GM12878 (cell line): ENCODE measurements at regions not wholly inside any gene's neighbourhood (a gene's known extent, or its start where the extent isn't known, plus 50 kb on each side); places are given as distances from the start of the nearest gene placed in this dataset.

Source experiments
- ATAC-seq: fragments of 200-7000 bp; cut with Tn5 transposase; 3 replicates; pipeline ENCODE4 v1.9.1; 2020; ENCODE audit warnings: mild to moderate bottlenecking, moderate library complexity
- BruUV-seq: library from RNA; stranded (reverse); fragments of 400-500 nt; replicated peaks from 2 replicates; lab custom pipeline; 2021; lab: Mats Ljungman, UMichigan
- CTCF ChIA-PET: fragments of 300-600 bp; sonication (Branson Sonifier 250); formaldehyde crosslinking; extraction: SDS; loops from one replicate; lab custom pipeline; 2021; ENCODE audit warnings: inconsistent platforms; lab: Yijun Ruan, JAX
- POLR2A ChIA-PET: fragments of 350-600 bp; formaldehyde crosslinking; extraction: SDS; loops from one replicate; lab custom pipeline; 2021; ENCODE audit warnings: inconsistent platforms; lab: Charles Lee
- RAD21 ChIA-PET: fragments of 300-600 bp; sonication (Branson Sonifier 250); formaldehyde crosslinking; loops from one replicate; lab custom pipeline; 2023; ENCODE audit warnings: antibody characterized with exemption; ENCODE audit not compliant: unreplicated experiment; lab: Charles Lee
- SMC1A ChIA-PET: fragments of 300-600 bp; sonication (Branson Sonifier 250); formaldehyde crosslinking; loops from one replicate; lab custom pipeline; 2023; ENCODE audit not compliant: unreplicated experiment, uncharacterized antibody; lab: Charles Lee
- DNase-seq: peaks from one replicate; pipeline ENCODE4 v3.0.0-alpha.2; 2011; ENCODE audit warnings: low read depth, low spot score
- FAIRE-seq: peaks from 3 replicates; lab custom pipeline; 2011; peaks lifted over from hg19 to GRCh38; lab: Jason Lieb, UNC
- H2AFZ ChIP-seq: 2 replicates; pipeline ENCODE4 v1.6.0; 2011; ENCODE audit warnings: low read depth, low read length, control low read depth; ENCODE audit not compliant: control insufficient read depth
- H3K27ac ChIP-seq: 2 replicates; pipeline ENCODE4 v1.5.1; 2011; ENCODE audit warnings: control low read depth; ENCODE audit not compliant: control insufficient read depth, insufficient read depth
- H3K27me3 ChIP-seq, 2 experiments: replicated peaks in 1 of 2; 2 replicates each; pipeline versions ENCODE4 v1.6.0 to v1.6.1; 2011; ENCODE audit warnings: low read length in 1 of 2; ENCODE audit not compliant: control insufficient read depth in 2 of 2, insufficient read depth in 2 of 2
- H3K36me3 ChIP-seq, 2 experiments: 2 replicates each; pipeline ENCODE4 v1.5.1; 2011; ENCODE audit warnings: low read length in 1 of 2; ENCODE audit not compliant: control insufficient read depth in 2 of 2, insufficient read depth in 2 of 2
- H3K4me1 ChIP-seq: 2 replicates; pipeline ENCODE4 v1.6.1; 2011; ENCODE audit warnings: mild to moderate bottlenecking, low read length, moderate library complexity, mixed read lengths; ENCODE audit not compliant: control insufficient read depth, insufficient read depth
- H3K4me2 ChIP-seq: 2 replicates; pipeline ENCODE4 v1.6.0; 2011; ENCODE audit warnings: control low read depth; ENCODE audit not compliant: control insufficient read depth, insufficient read depth
- H3K4me3 ChIP-seq: fragments of 200-600 bp; sonication (generic); 2 replicates; pipeline ENCODE4 v1.5.1; 2016
- H3K79me2 ChIP-seq: 2 replicates; pipeline ENCODE4 v1.6.0; 2011; ENCODE audit warnings: low read length; ENCODE audit not compliant: control insufficient read depth, insufficient read depth
- H3K9ac ChIP-seq: 2 replicates; pipeline ENCODE4 v1.8.0; 2011; ENCODE audit warnings: low read length, control low read depth, mixed read lengths; ENCODE audit not compliant: control insufficient read depth, insufficient read depth
- H3K9me3 ChIP-seq: replicated peaks from 3 replicates; pipeline ENCODE4 v1.5.1; 2011; ENCODE audit warnings: mild to moderate bottlenecking, low read length; ENCODE audit not compliant: control insufficient read depth, insufficient read depth
- H4K20me1 ChIP-seq: 2 replicates; pipeline ENCODE4 v1.6.0; 2011; ENCODE audit not compliant: control insufficient read depth, insufficient read depth
- CBX3 ChIP-seq: fragments of 200-600 bp; sonication (generic); IDR thresholded peaks from 2 replicates; pipeline ENCODE4 v1.6.1; 2016; ENCODE audit warnings: low read depth, borderline replicate concordance
- E4F1 ChIP-seq: fragments of 450-650 bp; IDR thresholded peaks from 2 replicates; pipeline ENCODE4 v1.6.1; 2018; ENCODE audit warnings: borderline replicate concordance, mild to moderate bottlenecking; ENCODE audit not compliant: partially characterized antibody
- FOXK2 ChIP-seq: fragments of 450-650 bp; IDR thresholded peaks from 2 replicates; pipeline ENCODE4 v1.6.1; 2017; ENCODE audit warnings: mild to moderate bottlenecking, moderate library complexity
- GATAD2B ChIP-seq: fragments of 450-650 bp; conservative IDR thresholded peaks from 2 replicates; pipeline ENCODE4 v1.6.1; 2017; ENCODE audit warnings: low read depth, mild to moderate bottlenecking, moderate library complexity
- HDGF ChIP-seq: fragments of 450-650 bp; IDR thresholded peaks from 2 replicates; pipeline ENCODE4 v1.6.1; 2016; ENCODE audit warnings: antibody characterized with exemption
- IKZF2 ChIP-seq, 2 experiments: fragments of 450-650 bp; IDR thresholded peaks; 2 replicates each; pipeline ENCODE4 v1.6.1; 2017; ENCODE audit warnings: mild to moderate bottlenecking in 2 of 2, moderate library complexity in 2 of 2
- JUNB ChIP-seq: IDR thresholded peaks from 2 replicates; pipeline ENCODE4 v1.6.1; 2016; ENCODE audit warnings: antibody characterized with exemption, mild to moderate bottlenecking
- KDM1A ChIP-seq: fragments of 200-600 bp; sonication (generic); IDR thresholded peaks from 2 replicates; pipeline ENCODE4 v1.6.1; 2016; ENCODE audit warnings: borderline replicate concordance
- RAD21 ChIP-seq: IDR thresholded peaks from 2 replicates; pipeline ENCODE4 v1.6.1; 2011; ENCODE audit warnings: mild to moderate bottlenecking, low read depth, low read length, moderate library complexity; ENCODE audit not compliant: insufficient read depth
- RCOR1 ChIP-seq: conservative IDR thresholded peaks from 2 replicates; pipeline ENCODE4 v1.6.1; 2012; ENCODE audit warnings: low read depth, low read length, improper control_type of control experiment
- RELB ChIP-seq: fragments of 450-650 bp; IDR thresholded peaks from 2 replicates; pipeline ENCODE4 v1.6.1; 2017; ENCODE audit warnings: low read depth, mild to moderate bottlenecking, moderate library complexity
- SREBF1 ChIP-seq: IDR thresholded peaks from 2 replicates; pipeline ENCODE4 v1.6.1; 2012; ENCODE audit warnings: mild to moderate bottlenecking, low read length
- TBL1XR1 ChIP-seq: IDR thresholded peaks from 2 replicates; pipeline ENCODE4 v1.6.1; 2012; ENCODE audit warnings: low read depth, low read length, improper control_type of control experiment
- WGBS: methylation state at CpG from one replicate; pipeline ENCODE4 v1.1.6; 2016; ENCODE audit warnings: low lambda C conversion rate; ENCODE audit not compliant: insufficient replicate concordance, insufficient coverage; ENCODE audit errors: missing lambda C conversion rate; 5-methylcytosine and 5-hydroxymethylcytosine counted together
- in situ Hi-C: fragments of 300-500 bp; cut with MboI; formaldehyde crosslinking; loops from 9 replicates; pipeline ENCODE4 v1.14.3; 2018; ENCODE audit warnings: mixed read lengths
- intact Hi-C: fragments of 100-400 bp; cut with micrococcal nuclease; formaldehyde crosslinking; loops from one replicate; pipeline ENCODE4 v1.14.2; 2022; ENCODE audit not compliant: unreplicated experiment
- TF ChIP-seq, protein P1 (sequence below): fragments of 150-350 bp; IDR thresholded peaks from 2 replicates; pipeline ENCODE4 v1.6.1; 2014; ENCODE audit warnings: mild to moderate bottlenecking, low read depth, low read length
- TF ChIP-seq, protein P2 (sequence below): IDR thresholded peaks from 2 replicates; pipeline ENCODE4 v1.6.1; 2012; ENCODE audit warnings: low read length, inconsistent platforms
- TF ChIP-seq, protein P3 (sequence below): fragments of 450-650 bp; conservative IDR thresholded peaks from 2 replicates; pipeline ENCODE4 v1.6.1; 2017; ENCODE audit warnings: mild to moderate bottlenecking, moderate library complexity

GRCh38 chr12:38484821-38485449, 168.4 kb downstream of the ALG10B start:
- Histone ChIP-seq H2AFZ (no peak overlapping the region), H3K9ac (no peak overlapping the region), H3K4me2 (no peak overlapping the region), H3K4me3 (no peak overlapping the region), H3K79me2 (no peaks in the 10 kb centered on the region), H3K4me1 (no peaks in the 10 kb centered on the region), H3K9me3 (no peaks in the 10 kb centered on the region), H4K20me1 (no peaks in the 10 kb centered on the region), H3K27me3 (no peaks in the 10 kb centered on the region), H3K27ac (no peak overlapping the region), H3K36me3 (no peaks in the 10 kb centered on the region)
- DNase-seq (no peak), FAIRE-seq (no peak), ATAC-seq (no peak)
- intact Hi-C loops, result no loop called here
- CTCF ChIA-PET, result no interaction called here
- WGBS, result 92% methylated on average over 2 of the region's 2 CpGs
- RAD21 ChIA-PET, result no interaction called here
- SMC1A ChIA-PET, result no interaction called here
- no peak for TF ChIP-seq TBL1XR1
- TF ChIP-seq E4F1, result no peak
- TF ChIP-seq RAD21, result no peak
- TF ChIP-seq RELB, result no peak
- TF ChIP-seq, protein P1, sequence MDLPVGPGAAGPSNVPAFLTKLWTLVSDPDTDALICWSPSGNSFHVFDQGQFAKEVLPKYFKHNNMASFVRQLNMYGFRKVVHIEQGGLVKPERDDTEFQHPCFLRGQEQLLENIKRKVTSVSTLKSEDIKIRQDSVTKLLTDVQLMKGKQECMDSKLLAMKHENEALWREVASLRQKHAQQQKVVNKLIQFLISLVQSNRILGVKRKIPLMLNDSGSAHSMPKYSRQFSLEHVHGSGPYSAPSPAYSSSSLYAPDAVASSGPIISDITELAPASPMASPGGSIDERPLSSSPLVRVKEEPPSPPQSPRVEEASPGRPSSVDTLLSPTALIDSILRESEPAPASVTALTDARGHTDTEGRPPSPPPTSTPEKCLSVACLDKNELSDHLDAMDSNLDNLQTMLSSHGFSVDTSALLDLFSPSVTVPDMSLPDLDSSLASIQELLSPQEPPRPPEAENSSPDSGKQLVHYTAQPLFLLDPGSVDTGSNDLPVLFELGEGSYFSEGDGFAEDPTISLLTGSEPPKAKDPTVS, result no peak
- TF ChIP-seq CBX3, result no peak
- no peak for TF ChIP-seq KDM1A
- no peak for TF ChIP-seq GATAD2B
- TF ChIP-seq HDGF, result no peak
- TF ChIP-seq RCOR1, result no peak
- TF ChIP-seq SREBF1, result no peak
- TF ChIP-seq IKZF2 (IDR thresholded peaks at IDR 0.05), result no peak
- TF ChIP-seq, protein P2, sequence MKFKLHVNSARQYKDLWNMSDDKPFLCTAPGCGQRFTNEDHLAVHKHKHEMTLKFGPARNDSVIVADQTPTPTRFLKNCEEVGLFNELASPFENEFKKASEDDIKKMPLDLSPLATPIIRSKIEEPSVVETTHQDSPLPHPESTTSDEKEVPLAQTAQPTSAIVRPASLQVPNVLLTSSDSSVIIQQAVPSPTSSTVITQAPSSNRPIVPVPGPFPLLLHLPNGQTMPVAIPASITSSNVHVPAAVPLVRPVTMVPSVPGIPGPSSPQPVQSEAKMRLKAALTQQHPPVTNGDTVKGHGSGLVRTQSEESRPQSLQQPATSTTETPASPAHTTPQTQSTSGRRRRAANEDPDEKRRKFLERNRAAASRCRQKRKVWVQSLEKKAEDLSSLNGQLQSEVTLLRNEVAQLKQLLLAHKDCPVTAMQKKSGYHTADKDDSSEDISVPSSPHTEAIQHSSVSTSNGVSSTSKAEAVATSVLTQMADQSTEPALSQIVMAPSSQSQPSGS, result no peak
- TF ChIP-seq, protein P3, sequence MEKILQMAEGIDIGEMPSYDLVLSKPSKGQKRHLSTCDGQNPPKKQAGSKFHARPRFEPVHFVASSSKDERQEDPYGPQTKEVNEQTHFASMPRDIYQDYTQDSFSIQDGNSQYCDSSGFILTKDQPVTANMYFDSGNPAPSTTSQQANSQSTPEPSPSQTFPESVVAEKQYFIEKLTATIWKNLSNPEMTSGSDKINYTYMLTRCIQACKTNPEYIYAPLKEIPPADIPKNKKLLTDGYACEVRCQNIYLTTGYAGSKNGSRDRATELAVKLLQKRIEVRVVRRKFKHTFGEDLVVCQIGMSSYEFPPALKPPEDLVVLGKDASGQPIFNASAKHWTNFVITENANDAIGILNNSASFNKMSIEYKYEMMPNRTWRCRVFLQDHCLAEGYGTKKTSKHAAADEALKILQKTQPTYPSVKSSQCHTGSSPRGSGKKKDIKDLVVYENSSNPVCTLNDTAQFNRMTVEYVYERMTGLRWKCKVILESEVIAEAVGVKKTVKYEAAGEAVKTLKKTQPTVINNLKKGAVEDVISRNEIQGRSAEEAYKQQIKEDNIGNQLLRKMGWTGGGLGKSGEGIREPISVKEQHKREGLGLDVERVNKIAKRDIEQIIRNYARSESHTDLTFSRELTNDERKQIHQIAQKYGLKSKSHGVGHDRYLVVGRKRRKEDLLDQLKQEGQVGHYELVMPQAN, result no peak
- no peak for TF ChIP-seq FOXK2
- no peak for TF ChIP-seq JUNB
- in situ Hi-C loops, result no loop called here
- no TSS peak for BruUV-seq
- POLR2A ChIA-PET, result no interaction called here
